ENCODE measurements at regions not wholly inside any gene's neighbourhood (a gene's known extent, or its start where the extent isn't known, plus 50 kb on each side); places are given as distances from the start of the nearest gene placed in this dataset.

- Histone ChIP-seq H3K4me3 (ENCODE audit: insufficient read depth, low read depth, low read length) (no peak overlapping the region), H3K27me3 (ENCODE audit: insufficient read depth, low read length) (no peaks in the 10 kb centered on the region), H3K4me1 (ENCODE audit: insufficient read depth, low read length) (peaks cover 3% of the 10 kb centered on the region), H3K27ac (ENCODE audit: low read depth, low read length) (no peak overlapping the region), H3K4me2 (ENCODE audit: low read length) (no peak overlapping the region), H4K20me1 (ENCODE audit: insufficient read depth, low read length) (no peaks in the 10 kb centered on the region), H3K79me2 (ENCODE audit: insufficient read depth, low read length) (no peaks in the 10 kb centered on the region), H2AFZ (ENCODE audit: low read depth, low read length) (no peak overlapping the region), H3K9me3 (ENCODE audit: insufficient read depth, low read depth, low read length) (no peaks in the 10 kb centered on the region), H3K9ac (ENCODE audit: low read length) (no peak overlapping the region), H3K36me3 (ENCODE audit: insufficient read depth, low read length) (no peaks in the 10 kb centered on the region)
- Mint-ChIP-seq H3K27ac (ENCODE audit: unreplicated experiment) (no peak overlapping the region), H3K9me3 (ENCODE audit: unreplicated experiment) (peaks cover 9% of the 10 kb centered on the region), H3K27me3 (ENCODE audit: low read depth, unreplicated experiment) (no peaks in the 10 kb centered on the region), H3K4me1 (ENCODE audit: low read depth, unreplicated experiment) (peaks cover 8% of the 10 kb centered on the region), H3K4me3 (ENCODE audit: unreplicated experiment) (no peak overlapping the region), H3K36me3 (ENCODE audit: low read depth, unreplicated experiment) (peaks cover 6% of the 10 kb centered on the region)
- FAIRE-seq (no peak), DNase-seq (ENCODE audit: low read depth) (no peak)
- TF ChIP-seq EZH2 (IDR thresholded peaks at IDR 0.05; ENCODE audit: insufficient read depth, low read length) (no peak), CTCF (IDR thresholded peaks at IDR 0.05; ENCODE audit: insufficient read depth, low read depth, low read length) (no peak)
These were observed 245.9 kb upstream of the FGGY start for GRCh38 chr1:59051007-59051406.

DNA sequence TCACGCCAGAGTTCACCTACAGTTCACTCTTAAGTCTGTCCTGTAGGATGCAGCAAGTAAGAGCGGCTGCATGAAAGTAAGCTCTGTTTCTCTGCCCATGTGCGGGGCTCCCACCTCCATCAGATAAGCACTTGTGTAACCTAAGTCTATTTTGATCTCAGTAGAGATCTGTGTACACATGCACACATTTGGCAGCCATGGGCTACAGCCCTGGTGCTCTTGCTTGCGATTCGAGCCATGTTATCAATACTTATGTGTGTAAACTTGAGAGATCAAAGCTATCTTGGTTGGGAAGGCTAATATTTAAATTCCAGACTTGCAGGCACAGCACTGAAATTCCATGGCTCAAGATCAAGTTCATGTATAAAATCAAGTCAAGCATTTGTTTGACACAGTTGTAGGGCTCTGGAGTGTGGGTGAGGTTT lies 244.7 kb upstream of the FGGY start:
- Histone ChIP-seq H3K27ac (ENCODE audit: low read depth, low read length) (no peak overlapping the region), H3K4me2 (ENCODE audit: low read length) (no peak overlapping the region), H3K36me3 (ENCODE audit: insufficient read depth, low read length) (no peaks in the 10 kb centered on the region), H3K4me1 (ENCODE audit: insufficient read depth, low read length) (peaks cover 3% of the 10 kb centered on the region), H3K9ac (ENCODE audit: low read length) (no peak overlapping the region), H3K79me2 (ENCODE audit: insufficient read depth, low read length) (no peaks in the 10 kb centered on the region), H2AFZ (ENCODE audit: low read depth, low read length) (no peak overlapping the region), H3K4me3 (ENCODE audit: insufficient read depth, low read depth, low read length) (no peak overlapping the region), H4K20me1 (ENCODE audit: insufficient read depth, low read length) (no peaks in the 10 kb centered on the region), H3K27me3 (ENCODE audit: insufficient read depth, low read length) (no peaks in the 10 kb centered on the region), H3K9me3 (ENCODE audit: insufficient read depth, low read depth, low read length) (no peaks in the 10 kb centered on the region)
- peaks cover 2% of the 10 kb centered on the region for H3K27me3 Mint-ChIP-seq (ENCODE audit: low read depth, unreplicated experiment)
- H3K9me3 Mint-ChIP-seq (ENCODE audit: unreplicated experiment): peaks cover 9% of the 10 kb centered on the region
- no peak overlapping the region for H3K27ac Mint-ChIP-seq (ENCODE audit: unreplicated experiment)
- H3K4me3 Mint-ChIP-seq (ENCODE audit: unreplicated experiment): no peak overlapping the region
- no peaks in the 10 kb centered on the region for H3K4me1 Mint-ChIP-seq (ENCODE audit: low read depth, unreplicated experiment)
- peaks cover 6% of the 10 kb centered on the region for H3K36me3 Mint-ChIP-seq (ENCODE audit: low read depth, unreplicated experiment)
- no peak for TF ChIP-seq CTCF (IDR thresholded peaks at IDR 0.05; ENCODE audit: insufficient read depth, low read depth, low read length)
- TF ChIP-seq EZH2 (IDR thresholded peaks at IDR 0.05; ENCODE audit: insufficient read depth, low read length): no peak
- DNase-seq (ENCODE audit: low read depth): no peak
- FAIRE-seq: no peak

GRCh38 chr1:59054172-59054571 lies 242.7 kb upstream of the FGGY start:
- H3K27ac Mint-ChIP-seq (ENCODE audit: unreplicated experiment): no peak overlapping the region
- no peak overlapping the region for H3K4me3 ChIP-seq (ENCODE audit: insufficient read depth, low read depth, low read length)
- no peaks in the 10 kb centered on the region for H4K20me1 ChIP-seq (ENCODE audit: insufficient read depth, low read length)
- H3K4me1 ChIP-seq (ENCODE audit: insufficient read depth, low read length): peaks cover 4% of the 10 kb centered on the region
- no peaks in the 10 kb centered on the region for H3K79me2 ChIP-seq (ENCODE audit: insufficient read depth, low read length)
- H3K9ac ChIP-seq (ENCODE audit: low read length): no peak overlapping the region
- no peak overlapping the region for H3K4me3 Mint-ChIP-seq (ENCODE audit: unreplicated experiment)
- no peaks in the 10 kb centered on the region for H3K9me3 ChIP-seq (ENCODE audit: insufficient read depth, low read depth, low read length)
- DNase-seq (ENCODE audit: low read depth): no peak
- no peak overlapping the region for H3K4me2 ChIP-seq (ENCODE audit: low read length)
- FAIRE-seq: no peak
- H3K27ac ChIP-seq (ENCODE audit: low read depth, low read length): no peak overlapping the region
- no peaks in the 10 kb centered on the region for H3K36me3 Mint-ChIP-seq (ENCODE audit: low read depth, unreplicated experiment)
- H3K9me3 Mint-ChIP-seq (ENCODE audit: unreplicated experiment): peaks cover under 1% of the 10 kb centered on the region
- no peaks in the 10 kb centered on the region for H3K36me3 ChIP-seq (ENCODE audit: insufficient read depth, low read length)
- TF ChIP-seq CTCF (IDR thresholded peaks at IDR 0.05; ENCODE audit: insufficient read depth, low read depth, low read length): no peak
- TF ChIP-seq EZH2 (IDR thresholded peaks at IDR 0.05; ENCODE audit: insufficient read depth, low read length): no peak
- peaks cover 10% of the 10 kb centered on the region for H3K27me3 Mint-ChIP-seq (ENCODE audit: low read depth, unreplicated experiment)
- no peaks in the 10 kb centered on the region for H3K4me1 Mint-ChIP-seq (ENCODE audit: low read depth, unreplicated experiment)
- no peak overlapping the region for H2AFZ ChIP-seq (ENCODE audit: low read depth, low read length)
- H3K27me3 ChIP-seq (ENCODE audit: insufficient read depth, low read length): no peaks in the 10 kb centered on the region

Measured in astrocyte (in vitro differentiated cells and primary cell).